Heart left ventricle (tissue), 16 donors: ENCODE measurements at regions not wholly inside any gene's neighbourhood (a gene's known extent, or its start where the extent isn't known, plus 50 kb on each side); places are given as distances from the start of the nearest gene placed in this dataset.
A peak's percentile ranks its signal among the peaks of the same experiment; 100 is the strongest.

Experiments
- ATAC-seq, 4 donors: fragments of 200-7000 bp; cut with Tn5 transposase; one replicate each; pipeline ENCODE4 v1.9.1; 2020 to 2022; ENCODE audit warnings: moderate library complexity in 4 of 4, mild to moderate bottlenecking in 3 of 4, moderate number of reproducible peaks in 1 of 4
- DNase-seq, 5 donors: peaks; one replicate each; pipeline ENCODE4 v3.0.0-alpha.2; 2020
- H3K27ac ChIP-seq, 12 donors: fragments of 200-600 bp; sonication (generic) in 4 of 12; one replicate each; pipeline versions ENCODE4 v1.5.0 to v1.8.0; 2016 to 2022; ENCODE audit warnings: mild to moderate bottlenecking in 2 of 12
- H3K27me3 ChIP-seq, 9 donors: fragments of 200-600 bp; sonication (generic) in 2 of 9; one replicate each; pipeline versions ENCODE4 v1.5.1 to v1.8.0; 2016 to 2022; ENCODE audit warnings: mild to moderate bottlenecking in 3 of 9
- H3K36me3 ChIP-seq, 9 donors: fragments of 200-600 bp; sonication (generic) in 2 of 9; one replicate each; pipeline versions ENCODE4 v1.5.0 to v1.8.0; 2018 to 2022; ENCODE audit warnings: mild to moderate bottlenecking in 2 of 9
- H3K4me1 ChIP-seq, 12 donors: fragments of 200-600 bp; sonication (generic) in 4 of 12; one replicate each; pipeline versions ENCODE4 v1.5.0 to v1.8.0; 2016 to 2022; ENCODE audit warnings: mild to moderate bottlenecking in 3 of 12
- H3K4me3 ChIP-seq, 12 donors: fragments of 200-600 bp; sonication (generic) in 4 of 12; one replicate each; pipeline versions ENCODE4 v1.5.0 to v1.8.0; 2017 to 2022; ENCODE audit warnings: mild to moderate bottlenecking in 9 of 12, moderate library complexity in 4 of 12
- H3K9me3 ChIP-seq, 12 donors: fragments of 200-600 bp; sonication (generic) in 4 of 12; one replicate each; pipeline versions ENCODE4 v1.5.0 to v1.8.0; 2016 to 2022; ENCODE audit warnings: mild to moderate bottlenecking in 1 of 12
- CTCF ChIP-seq, 12 donors: fragments of 200-600 bp; sonication (generic) in 4 of 12; IDR thresholded peaks; one replicate each; pipeline versions ENCODE4 v1.5.0 to v1.8.0; 2018 to 2022; ENCODE audit warnings: antibody characterized with exemption in 12 of 12, mild to moderate bottlenecking in 5 of 12
- POLR2A ChIP-seq, 2 donors: fragments of 450-650 bp; IDR thresholded peaks; one replicate each; pipeline ENCODE4 v1.6.1; 2017; ENCODE audit warnings: antibody characterized with exemption in 2 of 2, mild to moderate bottlenecking in 2 of 2, moderate library complexity in 2 of 2
- WGBS, 4 donors: extraction: QIAGEN DNeasy Blood & Tissue Kit in 2 of 4; methylation state at CpG; one replicate each; pipeline versions ENCODE4 v1.1.5 to v1.1.7; 2013 to 2018; 5-methylcytosine and 5-hydroxymethylcytosine counted together
- intact Hi-C, 10 donors: fragments of 100-400 bp; cut with DNase I; formaldehyde crosslinking; loops; one replicate each; pipeline versions ENCODE4 v1.11.1 to v1.14.2; 2022
- donor health status: ischemic (EF 13 %, LVEDD 7.1; RV severe dilation, severe dysfunction).
- donor health status: healthy with polysubstance abuse.
- donor health status: DM: no; HTN: yes; CAD: no.
- donor health status: DM: no; HTN: no; CAD: no.
- donor health status: ischemic (EF 25% LVEDD 6.9; RV normal size, moderate dysfunction).
- donor health status: ischemic (EF 25% LVEDD 5.7; RV mildly dilated, moderate dysfunction).
- donor health status: healthy.
- donor health status: DM: yes; HTN: yes; CAD: no.
- donor health status: ischemic (EF 35%, LVEDD 5.7; RV mildly dilated, moderate dysfunction).
- donor health status: nonischemic (EF 11% LVEDD 7.7; RV severe dilation, severe dysfunction).
- donor health status: DM: yes; HTN: yes; CAD: no.
- donor health status: PGD.
- donor health status: ischemic (EF 29% LVEDD 5.4; RV normal size, mild dysfunction).
- donor health status: nonischemic (EF 23%, LVEDD 6.1; RV moderate dilation, normal function).

GRCh38 chr18:10279471-10279870 is 175.0 kb upstream of the APCDD1 start:
- intact Hi-C loops, result loop anchor here in 1 of 10 donors (10.0 kb wide), 1 partner anchor 225 kb away; no protein-coding TSS in a partner anchor
- 96 to 97% (median 96%) methylated on average over 4 of the region's 4 CpGs for WGBS, 4 donors
- TF ChIP-seq CTCF (IDR thresholded peaks at IDR 0.05), result no peak
- TF ChIP-seq POLR2A (IDR thresholded peaks at IDR 0.05), result no peak
- no peaks in the 10 kb centered on the region for H3K9me3 ChIP-seq
- H3K36me3 ChIP-seq, result no peaks in the 10 kb centered on the region
- no peaks in the 10 kb centered on the region for H3K27me3 ChIP-seq
- no peak overlapping the region for H3K27ac ChIP-seq
- no peak overlapping the region for H3K4me3 ChIP-seq
- ATAC-seq (no peak), DNase-seq (no peak)
- peaks cover 0 to 2% (median 0%) of the 10 kb centered on the region in 12 donors for H3K4me1 ChIP-seq

- TF ChIP-seq CTCF (IDR thresholded peaks at IDR 0.05), result no peak
- TF ChIP-seq POLR2A (IDR thresholded peaks at IDR 0.05), result no peak
- intact Hi-C loops, result loop anchor here in 1 of 10 donors (10.0 kb wide), 1 partner anchor 225 kb away; no protein-coding TSS in a partner anchor
- no peak for DNase-seq
- no peaks in the 10 kb centered on the region for H3K27me3 ChIP-seq
- H3K36me3 ChIP-seq, result no peaks in the 10 kb centered on the region
- H3K9me3 ChIP-seq, result no peaks in the 10 kb centered on the region
- no peak overlapping the region for H3K4me3 ChIP-seq
- peaks cover 0 to 8% (median 0%) of the 10 kb centered on the region in 12 donors for H3K4me1 ChIP-seq
- 71 to 80% (median 73%) methylated on average over 9 of the region's 9 CpGs for WGBS, 4 donors
- peak; percentile 7 to 78 (median 72) for ATAC-seq
- H3K27ac ChIP-seq, result peak overlapping the region in 1 of 12 donors; percentile 19
Measured at GRCh38 chr18:10279905-10280644, 174.4 kb upstream of the APCDD1 start.

GRCh38 chr18:10284540-10285282 is 169.7 kb upstream of the APCDD1 start:
- DNase-seq, result no peak
- H3K36me3 ChIP-seq, result no peaks in the 10 kb centered on the region
- no peaks in the 10 kb centered on the region for H3K27me3 ChIP-seq
- H3K4me3 ChIP-seq, result no peak overlapping the region
- ATAC-seq, result no peak
- intact Hi-C loops, result no loop called here
- 67 to 75% (median 73%) methylated on average over 13 of the region's 13 CpGs for WGBS, 4 donors
- H3K9me3 ChIP-seq, result peaks cover 0 to 10% (median 0%) of the 10 kb centered on the region in 12 donors
- peaks cover 0 to 8% (median 0%) of the 10 kb centered on the region in 12 donors for H3K4me1 ChIP-seq
- H3K27ac ChIP-seq, result peak overlapping the region in 1 of 12 donors; percentile 65
- TF ChIP-seq CTCF (IDR thresholded peaks at IDR 0.05) (no peak), POLR2A (IDR thresholded peaks at IDR 0.05) (no peak)

GRCh38 chr18:10285283-10285640 is 169.2 kb upstream of the APCDD1 start:
- Histone ChIP-seq H3K9me3 (peaks cover 0 to 10% (median 0%) of the 10 kb centered on the region in 12 donors), H3K4me3 (no peak overlapping the region), H3K27me3 (no peaks in the 10 kb centered on the region), H3K4me1 (peaks cover 0 to 12% (median 0%) of the 10 kb centered on the region in 12 donors), H3K36me3 (no peaks in the 10 kb centered on the region), H3K27ac (peak overlapping the region in 1 of 12 donors; percentile 65)
- ATAC-seq (peak in 2 of 4 donors; percentile 33 to 37), DNase-seq (no peak)
- no peak for TF ChIP-seq CTCF (IDR thresholded peaks at IDR 0.05)
- no peak for TF ChIP-seq POLR2A (IDR thresholded peaks at IDR 0.05)
- WGBS, 4 donors, result 76 to 91% (median 83%) methylated on average over 3 of the region's 3 CpGs
- intact Hi-C loops, result no loop called here
